Adipocyte (in vitro differentiated cells): ENCODE measurements at regions not wholly inside any gene's neighbourhood (a gene's known extent, or its start where the extent isn't known, plus 50 kb on each side); places are given as distances from the start of the nearest gene placed in this dataset.
A peak's percentile ranks its signal among the peaks of the same experiment; 100 is the strongest.

Experiments used
- DNase-seq: peaks from one replicate; pipeline ENCODE4 v3.0.0-alpha.2; 2015; ENCODE audit warnings: low read depth
- H3K27me3 ChIP-seq: replicated peaks from 2 replicates; pipeline ENCODE4 v1.7.0; 2013; ENCODE audit warnings: mild to moderate bottlenecking, low read length, moderate library complexity; ENCODE audit not compliant: control insufficient read depth, insufficient read depth
- H3K36me3 ChIP-seq: 2 replicates; pipeline ENCODE4 v1.7.0; 2013; ENCODE audit warnings: low read length, mild to moderate bottlenecking, moderate library complexity; ENCODE audit not compliant: control insufficient read depth, insufficient read depth, severe bottlenecking
- H3K4me1 ChIP-seq: 2 replicates; pipeline ENCODE4 v1.7.0; 2013; ENCODE audit warnings: mild to moderate bottlenecking, low read length, moderate library complexity; ENCODE audit not compliant: control insufficient read depth, insufficient read depth
- H3K4me3 ChIP-seq: 2 replicates; pipeline ENCODE4 v1.7.0; 2013; ENCODE audit warnings: mild to moderate bottlenecking, low read length, moderate library complexity
- H3K9ac ChIP-seq: 2 replicates; pipeline ENCODE4 v1.7.0; 2013; ENCODE audit warnings: mild to moderate bottlenecking, low read length, moderate library complexity
- H3K9me3 ChIP-seq: 2 replicates; pipeline ENCODE4 v1.7.0; 2013; ENCODE audit warnings: mild to moderate bottlenecking, low read length, moderate library complexity; ENCODE audit not compliant: control insufficient read depth

DNA sequence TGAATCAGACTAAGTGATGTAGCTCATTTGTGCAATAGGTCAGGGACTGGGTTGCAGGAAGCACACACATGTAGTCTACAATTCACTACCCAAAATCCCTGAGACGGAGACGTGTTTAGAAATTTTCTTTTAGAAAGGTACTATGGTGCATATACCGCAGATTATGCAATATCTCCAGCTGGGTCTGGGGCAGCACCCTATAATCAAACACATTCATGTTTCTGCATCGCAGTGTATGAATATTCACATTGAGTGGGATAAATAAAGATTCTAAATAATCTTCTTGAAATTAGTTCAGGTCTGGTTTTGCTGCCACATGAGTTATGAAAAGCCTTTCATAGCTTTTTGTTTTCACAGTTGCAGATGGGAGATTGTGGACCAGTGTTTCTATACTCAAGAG, 395.7 kb upstream of the FANCL start:
- no peak overlapping the region for H3K4me3 ChIP-seq
- no peaks in the 10 kb centered on the region for H3K36me3 ChIP-seq
- no peak for DNase-seq
- H3K9me3 ChIP-seq = no peaks in the 10 kb centered on the region
- H3K9ac ChIP-seq = no peak overlapping the region
- H3K27me3 ChIP-seq = no peaks in the 10 kb centered on the region
- peaks cover 21% of the 10 kb centered on the region for H3K4me1 ChIP-seq

DNA sequence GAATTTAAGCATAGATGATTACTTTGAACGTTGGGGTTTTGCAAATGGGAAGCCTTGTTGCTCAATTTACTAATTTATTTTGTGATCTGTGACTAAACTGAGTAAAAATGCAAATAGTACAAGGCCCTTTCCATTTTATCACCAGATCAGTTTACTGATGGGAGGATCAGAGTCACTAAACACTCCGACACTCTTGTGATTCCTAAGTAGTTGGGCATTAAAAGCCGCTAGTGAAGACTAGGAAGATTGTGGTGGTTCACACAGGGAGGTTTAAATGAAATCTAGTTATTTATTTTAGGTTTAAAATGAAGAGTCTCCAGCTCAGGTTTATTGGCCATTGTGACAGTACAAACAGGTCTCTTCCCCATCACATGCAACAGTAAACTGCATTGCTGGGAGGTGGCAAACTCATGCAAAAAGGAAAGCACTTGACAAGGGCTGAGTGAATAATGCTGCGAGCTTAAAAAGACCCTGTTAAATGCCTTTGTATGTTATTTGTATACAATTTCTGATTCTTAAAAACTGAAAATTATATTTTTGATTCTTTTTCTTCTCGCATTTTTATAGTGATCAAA, 394.8 kb upstream of the FANCL start:
- Histone ChIP-seq H3K4me3 (no peak overlapping the region), H3K9ac (no peak overlapping the region), H3K9me3 (no peaks in the 10 kb centered on the region), H3K36me3 (no peaks in the 10 kb centered on the region), H3K4me1 (peaks cover 21% of the 10 kb centered on the region), H3K27me3 (no peaks in the 10 kb centered on the region)
- DNase-seq = no peak

DNA sequence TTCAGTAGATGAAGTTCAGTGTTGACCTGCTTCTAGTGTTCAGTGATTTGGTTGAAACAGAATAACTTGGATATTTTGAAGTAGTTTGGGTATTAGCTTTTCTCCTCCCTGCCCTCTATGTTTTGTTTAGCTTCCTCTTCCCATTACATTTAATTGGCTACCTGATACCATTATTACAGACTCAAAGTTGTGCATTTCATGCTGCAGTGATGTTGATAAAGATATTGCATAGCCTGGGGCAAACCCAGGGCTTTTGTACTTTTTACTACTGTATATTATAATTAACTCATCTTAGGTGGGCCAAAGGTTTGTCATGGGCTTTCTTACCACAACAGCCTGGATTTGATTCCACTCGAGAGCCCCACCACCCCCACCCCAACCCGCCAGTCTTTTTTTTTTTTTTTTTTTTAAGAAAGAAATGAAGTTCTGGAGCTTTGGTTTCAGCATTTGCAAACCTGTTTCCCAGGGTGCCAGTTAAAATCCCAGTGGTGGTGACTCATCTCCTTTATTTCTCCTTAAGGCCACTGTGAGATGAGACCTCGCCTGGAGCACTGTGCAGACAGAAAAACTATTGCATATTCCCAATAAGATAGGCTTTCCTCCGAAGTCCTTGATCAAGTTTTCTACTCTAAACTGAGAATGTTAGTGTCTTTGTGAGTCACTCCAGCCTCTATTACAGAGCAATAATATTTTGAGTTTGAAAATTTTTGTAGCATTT, 393.7 kb upstream of the FANCL start:
- Histone ChIP-seq H3K9me3 (no peaks in the 10 kb centered on the region), H3K36me3 (no peaks in the 10 kb centered on the region), H3K4me1 (peaks cover 21% of the 10 kb centered on the region), H3K9ac (no peak overlapping the region), H3K27me3 (no peaks in the 10 kb centered on the region), H3K4me3 (no peak overlapping the region)
- DNase-seq = no peak

DNA sequence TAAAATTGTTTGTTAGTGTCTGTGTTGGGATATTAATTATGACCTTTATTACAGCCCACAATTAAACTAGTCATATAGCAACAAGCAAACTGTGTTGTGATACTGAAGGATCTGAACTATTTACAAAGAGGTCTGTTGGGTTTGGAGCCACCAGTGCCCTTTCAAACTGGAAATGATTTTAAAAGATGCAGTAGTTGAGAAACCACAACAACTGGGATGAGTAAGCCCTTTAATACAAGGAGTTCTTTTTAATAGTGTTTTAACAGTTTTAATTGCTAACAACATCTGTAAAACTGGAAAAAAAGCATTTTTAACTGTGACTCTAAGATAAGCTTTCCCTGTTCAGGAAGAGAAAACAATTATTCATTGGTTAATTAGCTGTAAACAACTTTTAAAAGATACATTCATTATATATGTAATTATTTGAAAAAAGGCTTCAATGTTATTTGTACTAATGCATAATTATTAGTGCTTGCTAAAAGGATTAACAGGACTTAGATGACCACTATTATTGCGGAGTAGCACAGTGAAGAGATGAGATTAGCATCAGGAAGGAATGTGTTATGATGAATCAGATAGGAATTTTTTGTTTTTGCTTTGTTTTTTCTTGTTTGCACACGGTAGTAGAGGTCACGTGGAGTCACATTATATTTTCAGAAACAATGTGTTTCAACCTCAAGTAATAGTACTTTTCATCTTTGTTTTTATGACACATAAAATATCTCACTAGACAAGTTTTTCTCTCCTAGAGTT, 392.7 kb upstream of the FANCL start:
- peak; percentile 8 for DNase-seq
- no peak overlapping the region for H3K4me3 ChIP-seq
- H3K4me1 ChIP-seq = peaks cover 21% of the 10 kb centered on the region
- no peaks in the 10 kb centered on the region for H3K27me3 ChIP-seq
- no peaks in the 10 kb centered on the region for H3K36me3 ChIP-seq
- H3K9me3 ChIP-seq = no peaks in the 10 kb centered on the region
- H3K9ac ChIP-seq = no peak overlapping the region

DNA sequence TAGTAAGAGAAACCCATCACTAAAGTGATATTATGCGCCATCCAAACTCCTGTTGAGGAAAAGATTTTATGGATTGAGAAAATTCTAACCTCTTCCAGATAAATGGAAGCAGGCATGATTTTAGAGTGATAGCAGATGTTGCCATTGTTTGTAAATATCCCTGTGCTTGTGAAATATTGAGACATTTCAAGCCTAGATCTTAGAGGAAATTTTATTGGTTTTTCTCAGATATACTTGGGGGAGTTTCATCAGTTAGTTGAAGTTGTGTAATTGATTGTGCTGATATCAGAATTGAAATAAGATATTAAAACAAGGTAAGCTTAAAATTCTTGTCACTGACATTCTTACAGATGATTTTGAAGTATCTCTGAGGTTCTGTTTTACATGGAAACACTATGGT, 390.9 kb upstream of the FANCL start:
- Histone ChIP-seq H3K9me3 (no peaks in the 10 kb centered on the region), H3K4me3 (no peak overlapping the region), H3K36me3 (no peaks in the 10 kb centered on the region), H3K27me3 (no peaks in the 10 kb centered on the region), H3K4me1 (peaks cover 21% of the 10 kb centered on the region), H3K9ac (no peak overlapping the region)
- DNase-seq = no peak

DNA sequence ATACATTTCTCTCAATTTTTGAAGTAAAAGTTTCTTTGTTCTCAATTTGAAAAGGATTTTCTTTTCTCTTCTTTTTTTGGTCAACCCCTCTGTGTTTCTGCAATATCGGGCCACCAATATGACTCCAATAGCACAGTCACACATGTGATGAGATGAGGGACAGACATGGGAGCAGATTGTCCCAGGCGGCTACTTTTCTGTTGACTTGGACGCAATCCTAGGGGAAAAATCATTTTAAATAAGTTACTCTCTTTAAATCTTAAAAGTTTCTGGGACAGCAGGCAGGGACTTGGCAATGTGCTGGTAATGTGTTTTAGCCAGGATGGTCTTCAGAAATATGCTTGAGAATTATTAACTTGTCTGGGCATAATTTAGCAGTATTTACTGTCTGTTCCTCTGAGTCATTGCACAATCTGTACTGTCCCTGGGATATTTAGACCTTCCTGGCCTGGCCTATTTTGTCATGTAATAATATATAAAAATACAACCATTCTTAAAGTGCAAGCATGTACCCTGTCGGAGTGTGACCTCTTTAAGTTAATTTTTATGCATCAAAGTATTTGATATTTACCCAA, 388.5 kb upstream of the FANCL start:
- no peak overlapping the region for H3K9ac ChIP-seq
- no peaks in the 10 kb centered on the region for H3K36me3 ChIP-seq
- peaks cover 14% of the 10 kb centered on the region for H3K4me1 ChIP-seq
- H3K9me3 ChIP-seq = no peaks in the 10 kb centered on the region
- no peaks in the 10 kb centered on the region for H3K27me3 ChIP-seq
- no peak for DNase-seq
- no peak overlapping the region for H3K4me3 ChIP-seq

DNA sequence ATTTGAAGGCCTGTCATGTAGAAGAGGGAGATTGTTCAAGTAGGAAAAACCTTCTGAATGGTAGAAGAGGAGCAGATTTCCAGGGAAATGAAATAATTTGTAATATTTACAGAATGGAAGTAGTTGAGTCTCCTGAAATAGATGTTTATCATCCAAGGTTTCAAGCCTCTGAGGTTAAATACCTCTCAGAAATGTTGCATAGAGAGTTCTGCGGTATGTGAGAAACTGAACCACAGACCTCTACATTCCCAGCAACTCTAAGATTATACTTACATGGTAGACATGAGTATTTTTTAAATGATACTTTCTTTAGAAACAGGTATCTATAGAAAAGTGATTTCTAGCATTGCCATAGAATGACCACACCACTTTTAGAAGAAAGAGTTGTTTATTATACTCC, 379.8 kb upstream of the FANCL start:
- no peaks in the 10 kb centered on the region for H3K36me3 ChIP-seq
- no peak overlapping the region for H3K4me3 ChIP-seq
- H3K9ac ChIP-seq = no peak overlapping the region
- H3K9me3 ChIP-seq = no peaks in the 10 kb centered on the region
- H3K4me1 ChIP-seq = peaks cover 16% of the 10 kb centered on the region
- DNase-seq = no peak
- H3K27me3 ChIP-seq = no peaks in the 10 kb centered on the region

DNA sequence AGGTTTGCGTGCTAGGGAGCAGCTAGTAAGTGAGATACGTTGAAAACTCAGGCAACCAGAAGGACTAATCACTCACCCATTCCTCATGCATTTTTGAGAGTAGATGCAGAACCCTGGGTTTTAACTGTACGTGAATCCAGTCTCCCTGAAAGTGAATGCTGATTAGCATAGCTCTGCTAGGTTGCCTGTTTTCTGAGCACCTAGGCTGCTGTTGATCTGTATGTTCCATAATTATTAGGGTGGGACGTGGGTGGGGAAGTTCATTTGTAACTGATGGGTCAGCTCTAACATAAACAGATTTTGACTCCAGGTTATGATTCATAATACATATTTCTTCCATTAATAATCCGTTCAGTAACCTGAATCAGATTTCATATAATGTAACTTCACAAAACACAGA, 379.0 kb upstream of the FANCL start:
- H3K27me3 ChIP-seq = no peaks in the 10 kb centered on the region
- H3K4me1 ChIP-seq = peaks cover 16% of the 10 kb centered on the region
- no peak overlapping the region for H3K4me3 ChIP-seq
- no peaks in the 10 kb centered on the region for H3K36me3 ChIP-seq
- peak; percentile 1 for DNase-seq
- H3K9ac ChIP-seq = no peak overlapping the region
- H3K9me3 ChIP-seq = no peaks in the 10 kb centered on the region

DNA sequence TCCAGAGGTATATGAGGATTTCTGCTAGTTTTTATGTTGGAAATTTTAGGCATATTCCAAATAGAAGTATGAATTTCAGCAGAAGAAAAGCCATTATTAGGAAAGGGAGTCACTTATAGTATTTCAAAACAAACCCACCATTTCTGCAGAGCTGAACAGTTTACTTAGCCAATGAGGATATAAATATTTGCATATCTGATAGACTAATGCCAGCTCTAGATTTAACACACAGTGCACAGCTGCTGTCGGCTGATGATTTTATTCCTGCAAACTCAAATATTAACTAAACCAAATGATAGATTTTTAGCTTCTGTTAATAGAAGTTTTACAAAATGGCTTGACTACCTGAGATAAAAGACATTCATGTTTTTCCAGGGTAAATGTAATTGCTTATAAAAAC, 375.8 kb upstream of the FANCL start:
- H3K27me3 ChIP-seq = no peaks in the 10 kb centered on the region
- no peaks in the 10 kb centered on the region for H3K36me3 ChIP-seq
- H3K4me1 ChIP-seq = peaks cover 16% of the 10 kb centered on the region
- no peaks in the 10 kb centered on the region for H3K9me3 ChIP-seq
- DNase-seq = no peak
- H3K4me3 ChIP-seq = no peak overlapping the region
- H3K9ac ChIP-seq = no peak overlapping the region

DNA sequence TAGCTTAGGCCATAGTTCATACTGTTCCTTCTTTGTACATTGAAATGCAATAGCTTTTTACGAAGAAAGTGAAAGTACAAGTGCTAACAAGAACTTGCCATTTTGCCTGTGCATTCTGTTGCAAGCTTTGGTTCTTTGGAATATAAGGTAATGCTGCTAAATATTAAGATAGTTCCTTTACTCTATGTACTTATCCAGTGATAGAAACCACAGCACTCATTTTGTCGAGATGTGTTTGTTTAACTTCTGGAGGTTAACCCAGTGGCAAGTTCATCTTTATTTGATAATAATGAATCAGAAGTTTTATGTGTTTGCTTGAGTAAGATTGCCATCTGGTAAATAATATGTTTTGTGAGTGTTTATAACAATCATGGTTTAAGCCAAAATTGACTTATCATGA, 373.1 kb upstream of the FANCL start:
- Histone ChIP-seq H3K4me3 (no peak overlapping the region), H3K27me3 (no peaks in the 10 kb centered on the region), H3K9ac (no peak overlapping the region), H3K4me1 (peaks cover 5% of the 10 kb centered on the region), H3K36me3 (no peaks in the 10 kb centered on the region), H3K9me3 (no peaks in the 10 kb centered on the region)
- DNase-seq = no peak

DNA sequence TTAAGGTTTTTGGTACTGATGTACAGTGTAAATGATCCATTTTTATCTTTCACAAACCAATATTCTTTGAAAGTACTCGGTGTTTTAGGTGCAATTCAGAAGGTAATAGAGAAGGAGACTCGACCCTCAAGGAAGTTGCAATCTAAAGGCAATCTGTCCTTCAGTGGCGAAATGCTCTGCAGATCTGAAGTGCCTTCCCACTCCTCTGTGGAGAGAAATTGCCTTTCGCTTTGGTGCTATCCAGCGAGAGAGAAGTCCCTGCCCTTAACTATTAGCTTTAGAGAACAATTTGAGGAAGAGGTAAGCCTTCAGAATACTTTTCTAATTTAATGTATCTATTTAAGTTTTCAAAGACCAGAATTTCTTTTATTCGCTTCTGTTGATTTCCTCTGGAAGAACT, 371.8 kb upstream of the FANCL start:
- peaks cover 7% of the 10 kb centered on the region for H3K4me1 ChIP-seq
- H3K4me3 ChIP-seq = no peak overlapping the region
- no peaks in the 10 kb centered on the region for H3K27me3 ChIP-seq
- no peaks in the 10 kb centered on the region for H3K36me3 ChIP-seq
- DNase-seq = no peak
- no peaks in the 10 kb centered on the region for H3K9me3 ChIP-seq
- no peak overlapping the region for H3K9ac ChIP-seq
